ENCODE measurements at regions not wholly inside any gene's neighbourhood (a gene's known extent, or its start where the extent isn't known, plus 50 kb on each side); places are given as distances from the start of the nearest gene placed in this dataset.

GRCh38 chr4:180622254-180622653 is 1620.9 kb upstream of the TENM3 start:
- Histone ChIP-seq H3K36me3 (no peaks in the 10 kb centered on the region), H3K27ac (no peak overlapping the region), H3K4me1 (no peaks in the 10 kb centered on the region), H3K27me3 (no peaks in the 10 kb centered on the region), H3K9me3 (no peaks in the 10 kb centered on the region), H3K4me3 (no peak overlapping the region)
- ATAC-seq (no peak), DNase-seq (no peak)
- TF ChIP-seq CTCF (IDR thresholded peaks at IDR 0.05), result no peak
- intact Hi-C loops (cut with DNase I), result no loop called here

GRCh38 chr4:180625653-180626052 is 1617.5 kb upstream of the TENM3 start:
- Histone ChIP-seq H3K27me3 (no peaks in the 10 kb centered on the region), H3K4me3 (no peak overlapping the region), H3K9me3 (no peaks in the 10 kb centered on the region), H3K27ac (no peak overlapping the region), H3K36me3 (no peaks in the 10 kb centered on the region), H3K4me1 (no peaks in the 10 kb centered on the region)
- intact Hi-C loops (cut with DNase I), result no loop called here
- DNase-seq (no peak), ATAC-seq (no peak)
- no peak for TF ChIP-seq CTCF (IDR thresholded peaks at IDR 0.05)

- Histone ChIP-seq H3K9me3 (no peaks in the 10 kb centered on the region), H3K27me3 (no peaks in the 10 kb centered on the region), H3K27ac (no peak overlapping the region), H3K4me1 (no peaks in the 10 kb centered on the region), H3K36me3 (no peaks in the 10 kb centered on the region), H3K4me3 (no peak overlapping the region)
- DNase-seq (no peak), ATAC-seq (no peak)
- no peak for TF ChIP-seq CTCF (IDR thresholded peaks at IDR 0.05)
- intact Hi-C loops (cut with DNase I), result no loop called here
These were observed 1613.1 kb upstream of the TENM3 start for GRCh38 chr4:180630012-180630665.

- no peak overlapping the region for H3K27ac ChIP-seq
- no peak overlapping the region for H3K4me3 ChIP-seq
- DNase-seq, result no peak
- no peaks in the 10 kb centered on the region for H3K27me3 ChIP-seq
- H3K9me3 ChIP-seq, result no peaks in the 10 kb centered on the region
- no peaks in the 10 kb centered on the region for H3K36me3 ChIP-seq
- ATAC-seq, result no peak
- intact Hi-C loops (cut with DNase I), result no loop called here
- TF ChIP-seq CTCF (IDR thresholded peaks at IDR 0.05), result no peak
- H3K4me1 ChIP-seq, result no peaks in the 10 kb centered on the region
These were observed 1608.9 kb upstream of the TENM3 start for GRCh38 chr4:180634306-180634705.

GRCh38 chr4:180635281-180635680 is 1607.9 kb upstream of the TENM3 start:
- no peak for TF ChIP-seq CTCF (IDR thresholded peaks at IDR 0.05)
- intact Hi-C loops (cut with DNase I), result no loop called here
- no peaks in the 10 kb centered on the region for H3K27me3 ChIP-seq
- H3K9me3 ChIP-seq, result no peaks in the 10 kb centered on the region
- H3K4me1 ChIP-seq, result no peaks in the 10 kb centered on the region
- H3K27ac ChIP-seq, result no peak overlapping the region
- DNase-seq, result no peak
- no peak overlapping the region for H3K4me3 ChIP-seq
- ATAC-seq, result no peak
- H3K36me3 ChIP-seq, result no peaks in the 10 kb centered on the region
